ENCODE measurements at regions not wholly inside any gene's neighbourhood (a gene's known extent, or its start where the extent isn't known, plus 50 kb on each side); places are given as distances from the start of the nearest gene placed in this dataset.

- DNase-seq (ENCODE audit: low read depth) = no peak
- TF ChIP-seq, protein P1, sequence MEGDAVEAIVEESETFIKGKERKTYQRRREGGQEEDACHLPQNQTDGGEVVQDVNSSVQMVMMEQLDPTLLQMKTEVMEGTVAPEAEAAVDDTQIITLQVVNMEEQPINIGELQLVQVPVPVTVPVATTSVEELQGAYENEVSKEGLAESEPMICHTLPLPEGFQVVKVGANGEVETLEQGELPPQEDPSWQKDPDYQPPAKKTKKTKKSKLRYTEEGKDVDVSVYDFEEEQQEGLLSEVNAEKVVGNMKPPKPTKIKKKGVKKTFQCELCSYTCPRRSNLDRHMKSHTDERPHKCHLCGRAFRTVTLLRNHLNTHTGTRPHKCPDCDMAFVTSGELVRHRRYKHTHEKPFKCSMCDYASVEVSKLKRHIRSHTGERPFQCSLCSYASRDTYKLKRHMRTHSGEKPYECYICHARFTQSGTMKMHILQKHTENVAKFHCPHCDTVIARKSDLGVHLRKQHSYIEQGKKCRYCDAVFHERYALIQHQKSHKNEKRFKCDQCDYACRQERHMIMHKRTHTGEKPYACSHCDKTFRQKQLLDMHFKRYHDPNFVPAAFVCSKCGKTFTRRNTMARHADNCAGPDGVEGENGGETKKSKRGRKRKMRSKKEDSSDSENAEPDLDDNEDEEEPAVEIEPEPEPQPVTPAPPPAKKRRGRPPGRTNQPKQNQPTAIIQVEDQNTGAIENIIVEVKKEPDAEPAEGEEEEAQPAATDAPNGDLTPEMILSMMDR (conservative IDR thresholded peaks at IDR 0.05; ENCODE audit: low read depth, low read length) = no peak
- H3K4me3 ChIP-seq (ENCODE audit: low read length) = no peak overlapping the region
Measured at GRCh38 chr10:128604025-128604424, 477.8 kb upstream of the MKI67 start.

- TF ChIP-seq, protein P1 (conservative IDR thresholded peaks at IDR 0.05; ENCODE audit: low read depth, low read length) = no peak
- no peak for DNase-seq (ENCODE audit: low read depth)
- H3K4me3 ChIP-seq (ENCODE audit: low read length) = no peak overlapping the region
Measured at GRCh38 chr10:128605180-128605579, 479.0 kb upstream of the MKI67 start.

DNA sequence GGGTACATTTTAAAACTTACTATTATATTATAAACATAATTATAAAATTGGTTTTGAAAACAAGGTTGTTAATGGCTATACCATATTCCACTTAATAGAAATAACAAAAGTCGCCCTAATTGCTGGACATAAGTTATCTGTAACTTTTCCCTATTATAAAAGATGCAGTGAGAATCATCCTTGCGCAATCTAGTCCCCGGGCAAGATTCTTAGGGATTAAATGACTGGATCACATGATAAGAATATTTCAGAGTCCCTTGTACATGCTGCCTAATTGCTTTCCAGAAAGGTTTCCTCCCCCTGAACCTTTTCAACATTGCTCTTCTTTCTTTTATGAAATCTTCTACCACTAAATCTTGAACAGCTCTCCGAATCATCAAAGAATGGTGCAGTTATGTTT lies 479.8 kb upstream of the MKI67 start:
- no peak overlapping the region for H3K4me3 ChIP-seq (ENCODE audit: low read length)
- TF ChIP-seq, protein P1 (conservative IDR thresholded peaks at IDR 0.05; ENCODE audit: low read depth, low read length) = no peak
- DNase-seq (ENCODE audit: low read depth) = no peak

DNA sequence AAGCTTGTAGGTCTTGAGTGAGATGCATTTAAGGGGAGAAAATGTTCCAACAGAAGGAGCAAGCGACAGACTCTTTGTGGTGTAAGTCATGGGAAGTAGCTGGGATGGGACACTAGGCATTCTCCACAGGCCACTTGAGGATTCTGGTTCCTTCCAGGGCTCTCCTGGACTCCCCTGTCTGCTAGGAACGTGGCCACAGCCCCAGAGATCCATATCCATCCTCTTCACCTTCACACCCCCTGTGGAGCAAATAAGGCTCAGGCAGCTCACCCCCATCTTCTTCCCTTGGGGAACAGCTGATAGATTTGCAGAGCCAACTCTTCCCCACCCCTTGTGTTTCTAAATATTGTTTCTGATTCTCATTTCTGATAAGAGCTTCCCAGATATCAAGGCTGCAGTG lies 482.6 kb upstream of the MKI67 start:
- TF ChIP-seq, protein P1 (conservative IDR thresholded peaks at IDR 0.05; ENCODE audit: low read depth, low read length) = no peak
- H3K4me3 ChIP-seq (ENCODE audit: low read length) = no peak overlapping the region
- DNase-seq (ENCODE audit: low read depth) = no peak

DNA sequence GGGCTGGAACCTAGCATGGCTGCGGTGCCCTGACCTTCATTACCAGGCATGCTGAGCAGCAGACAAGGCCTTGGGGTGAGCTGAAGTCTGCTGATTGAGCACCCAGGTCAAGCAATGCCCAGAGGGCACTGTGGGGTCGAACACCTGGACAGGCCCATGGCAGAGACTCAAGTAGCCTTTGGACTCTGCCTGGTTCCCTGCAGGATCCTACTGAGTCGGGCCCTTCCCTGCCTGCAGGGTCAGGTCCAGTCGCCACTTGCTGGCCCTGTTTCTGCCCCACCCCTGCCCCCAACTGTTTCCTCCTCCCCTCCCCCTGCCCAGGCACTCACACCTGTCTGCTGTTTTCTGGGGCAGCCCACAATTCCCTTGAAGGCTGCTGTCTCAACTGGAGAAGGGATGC lies 483.2 kb upstream of the MKI67 start:
- DNase-seq (ENCODE audit: low read depth) = no peak
- TF ChIP-seq, protein P1 (conservative IDR thresholded peaks at IDR 0.05; ENCODE audit: low read depth, low read length) = no peak
- H3K4me3 ChIP-seq (ENCODE audit: low read length) = no peak overlapping the region

DNA sequence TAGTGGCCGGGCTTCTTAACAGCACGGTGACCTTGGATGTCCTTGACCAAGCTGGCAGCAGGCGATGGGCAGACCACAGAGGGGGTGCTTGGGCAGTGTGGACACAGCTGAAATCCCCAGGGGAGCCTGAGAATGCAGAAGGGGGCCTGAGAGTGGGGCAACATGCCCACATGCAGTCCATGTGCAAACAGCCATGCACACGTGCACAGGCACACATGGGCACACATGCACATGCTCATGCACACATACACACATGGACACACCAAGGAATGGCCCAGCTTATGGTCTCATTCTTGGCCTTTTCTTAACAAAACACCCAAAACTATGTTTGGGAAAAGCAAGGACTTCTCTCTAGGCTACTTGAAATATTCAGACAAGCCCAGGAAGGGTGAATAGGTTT lies 483.9 kb upstream of the MKI67 start:
- TF ChIP-seq, protein P1 (conservative IDR thresholded peaks at IDR 0.05; ENCODE audit: low read depth, low read length) = no peak
- no peak for DNase-seq (ENCODE audit: low read depth)
- no peak overlapping the region for H3K4me3 ChIP-seq (ENCODE audit: low read length)

DNA sequence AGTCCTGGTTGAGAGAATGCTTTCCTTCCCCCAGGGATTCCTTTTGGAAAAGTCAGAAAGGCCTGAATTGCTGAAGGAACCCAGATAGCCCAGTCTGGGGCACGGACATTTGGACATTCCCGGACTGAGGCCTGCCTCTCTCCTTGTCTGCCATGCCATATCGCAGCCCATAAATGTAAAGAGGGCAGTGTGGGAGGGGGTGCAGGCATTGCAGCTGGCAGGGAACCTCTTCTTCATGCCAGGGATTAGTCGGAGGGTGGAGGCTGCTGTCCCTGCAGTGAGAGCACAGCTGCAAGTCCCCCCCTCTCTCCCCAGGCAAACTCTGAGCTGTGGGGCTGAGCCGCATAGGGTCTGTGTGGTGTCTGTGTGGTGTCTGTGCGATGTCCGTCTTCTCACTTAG lies 486.0 kb upstream of the MKI67 start:
- TF ChIP-seq, protein P1 (conservative IDR thresholded peaks at IDR 0.05; ENCODE audit: low read depth, low read length) = no peak
- H3K4me3 ChIP-seq (ENCODE audit: low read length) = no peak overlapping the region
- no peak for DNase-seq (ENCODE audit: low read depth)
